Keratinocyte (primary cell): ENCODE measurements at regions not wholly inside any gene's neighbourhood (a gene's known extent, or its start where the extent isn't known, plus 50 kb on each side); places are given as distances from the start of the nearest gene placed in this dataset.

ENCODE experiments used
- CTCF ChIP-seq, 3 experiments: IDR thresholded peaks in 1 of 3; conservative IDR thresholded peaks in 1 of 3; optimal IDR thresholded peaks in 1 of 3; 2 replicates in 2 of 3; 3 replicates in 1 of 3; pipeline versions ENCODE3 to v1.5.1; 2011; ENCODE audit warnings: low read length in 3 of 3, mild to moderate bottlenecking in 3 of 3, moderate library complexity in 2 of 3, control low read depth in 1 of 3, inconsistent platforms in 1 of 3; ENCODE audit not compliant: insufficient read depth in 2 of 3; ENCODE audit errors: extremely low read depth in 1 of 3
- EZH2 ChIP-seq: IDR thresholded peaks from one replicate; pipeline ENCODE4 v1.6.1; 2012; ENCODE audit warnings: inconsistent platforms, mild to moderate bottlenecking, low read length, moderate library complexity

- TF ChIP-seq CTCF (optimal IDR thresholded peaks at IDR 0.05 in 1 of 3, IDR thresholded peaks at IDR 0.05 in 1 of 3, conservative IDR thresholded peaks at IDR 0.05 in 1 of 3; ENCODE audit: extremely low read depth in 1 of 3, insufficient read depth in 2 of 3, low read length in 3 of 3) (no peak), EZH2 (no peak)
Measured at GRCh38 chr12:68089101-68089500, 70.4 kb downstream of the IFNG start.
